OCI-LY7 (cell line): ENCODE measurements at regions not wholly inside any gene's neighbourhood (a gene's known extent, or its start where the extent isn't known, plus 50 kb on each side); places are given as distances from the start of the nearest gene placed in this dataset.

Experiments used
- CTCF ChIP-seq: fragments of 200-600 bp; sonication (generic); conservative IDR thresholded peaks from 2 replicates; pipeline ENCODE4 v1.5.1; 2014; ENCODE audit warnings: mild to moderate bottlenecking, antibody characterized with exemption, low read length, moderate library complexity, mixed read lengths
- EZH2phosphoT487 ChIP-seq: fragments of 200-600 bp; sonication (generic); IDR thresholded peaks from 2 replicates; pipeline ENCODE4 v1.6.1; 2018; ENCODE audit warnings: low read depth, borderline replicate concordance, mild to moderate bottlenecking, mixed run types, antibody characterized with exemption, low read length, moderate library complexity, mixed read lengths

DNA sequence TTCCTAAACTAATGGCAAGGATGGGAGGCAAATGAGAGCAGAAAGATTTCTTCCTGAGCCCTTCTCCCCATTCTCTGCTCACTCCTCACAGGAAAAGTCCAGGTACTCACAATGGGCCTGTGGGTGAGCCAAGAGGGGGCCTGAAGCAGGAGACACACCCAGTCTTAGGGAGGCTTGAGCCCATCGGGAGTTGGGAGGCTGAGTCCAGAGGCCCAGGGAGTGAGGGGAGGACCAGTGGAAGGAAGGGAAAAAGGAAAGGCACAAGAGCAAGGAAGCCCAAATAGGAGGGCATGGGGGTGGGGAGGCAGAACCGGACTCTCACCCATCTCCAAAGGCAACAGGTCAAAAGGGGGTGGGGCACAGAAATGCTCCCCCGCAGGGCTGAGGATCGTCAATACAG lies 68.1 kb upstream of the CNEP1R1 start:
- no peak for TF ChIP-seq CTCF
- no peak for TF ChIP-seq EZH2phosphoT487
